ENCODE measurements at regions not wholly inside any gene's neighbourhood (a gene's known extent, or its start where the extent isn't known, plus 50 kb on each side); places are given as distances from the start of the nearest gene placed in this dataset.

- BruUV-seq (replicated peaks) = no TSS peak
- no peak for DNase-seq (ENCODE audit: unreplicated experiment)
- intact Hi-C loops (cut with micrococcal nuclease) = no loop called here
- no peaks in the 10 kb centered on the region for H3K9me3 Mint-ChIP-seq (ENCODE audit: unreplicated experiment)
- no peaks in the 10 kb centered on the region for H3K27me3 Mint-ChIP-seq (ENCODE audit: insufficient read depth, unreplicated experiment)
- no peak overlapping the region for H3K27ac Mint-ChIP-seq (ENCODE audit: low read depth, unreplicated experiment)
- POLR2A ChIA-PET = interaction anchor here (0.6 to 0.7 kb wide), 2 partner anchors 41 to 195 kb away, joined by 3 read pairs; no protein-coding TSS in a partner anchor
- TF ChIP-seq CTCF (IDR thresholded peaks at IDR 0.05; ENCODE audit: unreplicated experiment) = no peak
- no peaks in the 10 kb centered on the region for H3K36me3 Mint-ChIP-seq (ENCODE audit: insufficient read depth, unreplicated experiment)
- H3K4me3 Mint-ChIP-seq (ENCODE audit: unreplicated experiment) = no peak overlapping the region
- no peaks in the 10 kb centered on the region for H3K4me1 Mint-ChIP-seq (ENCODE audit: insufficient read depth, unreplicated experiment)
- CTCF ChIA-PET = interaction anchor here (0.6 to 0.7 kb wide), 3 partner anchors 13 to 1443 kb away, joined by 3 to 6 read pairs (median 3); no protein-coding TSS in a partner anchor
These were observed 1444.5 kb upstream of the FLRT2 start for GRCh38 chr14:84085493-84085892.

GRCh38 chr14:84086714-84087113 is 1443.2 kb upstream of the FLRT2 start:
- Mint-ChIP-seq H3K27ac (ENCODE audit: low read depth, unreplicated experiment) (no peak overlapping the region), H3K27me3 (ENCODE audit: insufficient read depth, unreplicated experiment) (no peaks in the 10 kb centered on the region), H3K36me3 (ENCODE audit: insufficient read depth, unreplicated experiment) (no peaks in the 10 kb centered on the region), H3K9me3 (ENCODE audit: unreplicated experiment) (no peaks in the 10 kb centered on the region), H3K4me3 (ENCODE audit: unreplicated experiment) (no peak overlapping the region), H3K4me1 (ENCODE audit: insufficient read depth, unreplicated experiment) (no peaks in the 10 kb centered on the region)
- ChIA-PET POLR2A (interaction anchor here (0.9 kb wide), 1 partner anchor 28 kb away, joined by 3 read pairs; no protein-coding TSS in a partner anchor), CTCF (no interaction called here)
- DNase-seq (ENCODE audit: unreplicated experiment) = no peak
- TF ChIP-seq CTCF (IDR thresholded peaks at IDR 0.05; ENCODE audit: unreplicated experiment) = no peak
- intact Hi-C loops (cut with micrococcal nuclease) = no loop called here
- BruUV-seq (replicated peaks) = no TSS peak

- BruUV-seq (replicated peaks) = no TSS peak
These were observed 1441.9 kb upstream of the FLRT2 start for GRCh38 chr14:84087986-84088531.

GRCh38 chr14:84090837-84091236 is 1439.1 kb upstream of the FLRT2 start:
- H3K4me3 Mint-ChIP-seq (ENCODE audit: unreplicated experiment) = no peak overlapping the region

More at GRCh38 chr14:84087986-84088531, 1441.9 kb upstream of the FLRT2 start:
- POLR2A ChIA-PET = no interaction called here
- TF ChIP-seq CTCF (IDR thresholded peaks at IDR 0.05; ENCODE audit: unreplicated experiment) = no peak
- no peak for DNase-seq (ENCODE audit: unreplicated experiment)
- no peaks in the 10 kb centered on the region for H3K9me3 Mint-ChIP-seq (ENCODE audit: unreplicated experiment)
- no peaks in the 10 kb centered on the region for H3K36me3 Mint-ChIP-seq (ENCODE audit: insufficient read depth, unreplicated experiment)
- H3K4me1 Mint-ChIP-seq (ENCODE audit: insufficient read depth, unreplicated experiment) = no peaks in the 10 kb centered on the region
- CTCF ChIA-PET = no interaction called here
- intact Hi-C loops (cut with micrococcal nuclease) = no loop called here
- no peaks in the 10 kb centered on the region for H3K27me3 Mint-ChIP-seq (ENCODE audit: insufficient read depth, unreplicated experiment)
- no peak overlapping the region for H3K27ac Mint-ChIP-seq (ENCODE audit: low read depth, unreplicated experiment)
- H3K4me3 Mint-ChIP-seq (ENCODE audit: unreplicated experiment) = no peak overlapping the region

More at GRCh38 chr14:84090837-84091236, 1439.1 kb upstream of the FLRT2 start:
- Mint-ChIP-seq H3K27me3 (ENCODE audit: insufficient read depth, unreplicated experiment) (no peaks in the 10 kb centered on the region), H3K9me3 (ENCODE audit: unreplicated experiment) (no peaks in the 10 kb centered on the region), H3K36me3 (ENCODE audit: insufficient read depth, unreplicated experiment) (no peaks in the 10 kb centered on the region), H3K4me1 (ENCODE audit: insufficient read depth, unreplicated experiment) (no peaks in the 10 kb centered on the region), H3K27ac (ENCODE audit: low read depth, unreplicated experiment) (no peak overlapping the region)
- no TSS peak for BruUV-seq (replicated peaks)
- ChIA-PET POLR2A (interaction anchor here (0.6 kb wide), 1 partner anchor 40 kb away, joined by 3 read pairs; no protein-coding TSS in a partner anchor), CTCF (no interaction called here)
- no peak for DNase-seq (ENCODE audit: unreplicated experiment)
- no peak for TF ChIP-seq CTCF (IDR thresholded peaks at IDR 0.05; ENCODE audit: unreplicated experiment)
- intact Hi-C loops (cut with micrococcal nuclease) = no loop called here
